ENCODE measurements at regions not wholly inside any gene's neighbourhood (a gene's known extent, or its start where the extent isn't known, plus 50 kb on each side); places are given as distances from the start of the nearest gene placed in this dataset.

GRCh38 chr4:157514711-157515110 lies 294.2 kb downstream of the GRIA2 start:
- no peak overlapping the region for H3K4me3 ChIP-seq (ENCODE audit: low read depth, low read length)
- ChIA-PET CTCF (no interaction called here), POLR2A (no interaction called here)
- H3K4me1 ChIP-seq (ENCODE audit: control insufficient read depth, insufficient read depth, low read length): no peaks in the 10 kb centered on the region
- no peak overlapping the region for H3K27ac ChIP-seq (ENCODE audit: extremely low read depth, low read depth, low read length)
- no peaks in the 10 kb centered on the region for H3K36me3 ChIP-seq (ENCODE audit: control insufficient read depth in 2 of 2, insufficient read depth in 1 of 2, low read length in 2 of 2)
- no peaks in the 10 kb centered on the region for H3K9me3 ChIP-seq (ENCODE audit: control insufficient read depth, insufficient read depth, low read depth, low read length)
- TF ChIP-seq ZNF341 (tag by site-specific recombination; IDR thresholded peaks at IDR 0.05; ENCODE audit: low read depth) (no peak), INSM2 (tag by site-specific recombination; IDR thresholded peaks at IDR 0.05) (no peak), PRDM6 (tag by site-specific recombination; IDR thresholded peaks at IDR 0.05) (no peak), SP7 (tag by site-specific recombination; IDR thresholded peaks at IDR 0.05) (no peak), ZNF10 (tag by site-specific recombination; IDR thresholded peaks at IDR 0.05) (no peak), TSHZ1 (tag by site-specific recombination; IDR thresholded peaks at IDR 0.05; ENCODE audit: borderline replicate concordance) (no peak)

DNA sequence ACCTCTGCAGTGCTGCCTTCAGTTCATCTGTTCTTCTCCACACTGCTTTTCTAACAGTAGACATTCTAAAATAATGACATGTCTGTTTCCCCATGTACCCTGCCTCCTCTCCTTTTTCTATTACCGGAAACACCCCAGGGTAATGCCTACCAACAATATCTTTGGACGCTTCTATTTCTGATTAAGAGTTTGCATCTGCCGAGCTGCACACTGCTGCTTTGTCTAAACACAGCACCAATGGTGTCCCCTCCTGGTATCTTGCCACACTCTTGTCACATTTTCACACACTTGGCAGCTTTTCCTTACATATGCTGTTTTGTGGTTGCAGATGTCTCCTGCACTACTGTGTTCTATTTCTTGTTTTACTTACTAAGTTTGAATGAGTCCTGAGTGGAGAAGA lies 288.8 kb downstream of the GRIA2 start:
- TF ChIP-seq ZNF558 (tag by site-specific recombination; IDR thresholded peaks at IDR 0.05) (no peak), RBAK (tag by site-specific recombination; IDR thresholded peaks at IDR 0.05) (no peak), ZNF146 (tag by site-specific recombination; IDR thresholded peaks at IDR 0.05) (no peak), PBX3 (CRISPR knock-in tag; IDR thresholded peaks at IDR 0.05) (no peak), INSM2 (tag by site-specific recombination; IDR thresholded peaks at IDR 0.05) (no peak), ZNF175 (tag by site-specific recombination; IDR thresholded peaks at IDR 0.05) (no peak), ZNF645 (tag by site-specific recombination; IDR thresholded peaks at IDR 0.05) (no peak), BCL11B (tag by site-specific recombination; IDR thresholded peaks at IDR 0.05; ENCODE audit: low read depth) (no peak), ZBTB48 (tag by site-specific recombination; IDR thresholded peaks at IDR 0.05) (no peak)
- Histone ChIP-seq H3K36me3 (ENCODE audit: control insufficient read depth in 2 of 2, insufficient read depth in 1 of 2, low read length in 2 of 2) (no peaks in the 10 kb centered on the region), H3K27ac (ENCODE audit: extremely low read depth, low read depth, low read length) (no peak overlapping the region), H3K9me3 (ENCODE audit: control insufficient read depth, insufficient read depth, low read depth, low read length) (no peaks in the 10 kb centered on the region), H3K4me3 (ENCODE audit: low read depth, low read length) (no peak overlapping the region), H3K4me1 (ENCODE audit: control insufficient read depth, insufficient read depth, low read length) (no peaks in the 10 kb centered on the region)
- ChIA-PET POLR2A (no interaction called here), CTCF (no interaction called here)
